ENCODE measurements at regions not wholly inside any gene's neighbourhood (a gene's known extent, or its start where the extent isn't known, plus 50 kb on each side); places are given as distances from the start of the nearest gene placed in this dataset.

DNA sequence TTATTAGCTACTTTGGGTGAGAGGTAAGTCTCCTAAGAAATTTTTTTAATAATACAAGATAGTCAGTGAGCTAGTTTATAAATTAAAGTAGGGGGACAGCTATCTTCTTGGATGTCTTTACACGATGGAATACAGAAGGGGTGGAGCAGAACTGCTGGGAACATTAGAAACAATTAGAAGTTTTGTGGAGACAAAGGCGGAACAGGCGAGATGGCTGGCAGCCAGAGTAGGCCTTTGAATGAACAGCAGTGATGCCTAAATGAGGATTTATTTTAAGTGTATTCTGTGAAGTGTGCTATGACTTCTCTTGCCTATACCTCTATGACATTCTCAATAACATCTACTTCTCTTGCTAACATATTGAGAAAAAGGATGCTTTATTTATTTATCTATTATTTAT is 1345.3 kb upstream of the SEL1L start:
- Mint-ChIP-seq H3K36me3 (ENCODE audit: insufficient read depth, unreplicated experiment) (no peaks in the 10 kb centered on the region), H3K27ac (ENCODE audit: low read depth, unreplicated experiment) (no peak overlapping the region)
- CTCF ChIA-PET = no interaction called here

GRCh38 chr14:82879949-82880535 is 1346.4 kb upstream of the SEL1L start:
- DNase-seq (ENCODE audit: unreplicated experiment) = no peak
- peaks cover 7% of the 10 kb centered on the region for H3K4me1 Mint-ChIP-seq (ENCODE audit: insufficient read depth, unreplicated experiment)
- H3K4me3 Mint-ChIP-seq (ENCODE audit: unreplicated experiment) = no peak overlapping the region
- no peaks in the 10 kb centered on the region for H3K36me3 Mint-ChIP-seq (ENCODE audit: insufficient read depth, unreplicated experiment)
- BruUV-seq (replicated peaks) = no TSS peak
- no peak overlapping the region for H3K27ac Mint-ChIP-seq (ENCODE audit: low read depth, unreplicated experiment)
- POLR2A ChIA-PET = interaction anchor here (0.6 to 1.7 kb wide), 2 partner anchors 23 to 486 kb away, joined by 3 to 5 read pairs; no protein-coding TSS in a partner anchor
- CTCF ChIA-PET = interaction anchor here (0.7 kb wide), 1 partner anchor 27 kb away, joined by 3 read pairs; no protein-coding TSS in a partner anchor
- peaks cover 7% of the 10 kb centered on the region for H3K9me3 Mint-ChIP-seq (ENCODE audit: unreplicated experiment)
- TF ChIP-seq, protein P1, sequence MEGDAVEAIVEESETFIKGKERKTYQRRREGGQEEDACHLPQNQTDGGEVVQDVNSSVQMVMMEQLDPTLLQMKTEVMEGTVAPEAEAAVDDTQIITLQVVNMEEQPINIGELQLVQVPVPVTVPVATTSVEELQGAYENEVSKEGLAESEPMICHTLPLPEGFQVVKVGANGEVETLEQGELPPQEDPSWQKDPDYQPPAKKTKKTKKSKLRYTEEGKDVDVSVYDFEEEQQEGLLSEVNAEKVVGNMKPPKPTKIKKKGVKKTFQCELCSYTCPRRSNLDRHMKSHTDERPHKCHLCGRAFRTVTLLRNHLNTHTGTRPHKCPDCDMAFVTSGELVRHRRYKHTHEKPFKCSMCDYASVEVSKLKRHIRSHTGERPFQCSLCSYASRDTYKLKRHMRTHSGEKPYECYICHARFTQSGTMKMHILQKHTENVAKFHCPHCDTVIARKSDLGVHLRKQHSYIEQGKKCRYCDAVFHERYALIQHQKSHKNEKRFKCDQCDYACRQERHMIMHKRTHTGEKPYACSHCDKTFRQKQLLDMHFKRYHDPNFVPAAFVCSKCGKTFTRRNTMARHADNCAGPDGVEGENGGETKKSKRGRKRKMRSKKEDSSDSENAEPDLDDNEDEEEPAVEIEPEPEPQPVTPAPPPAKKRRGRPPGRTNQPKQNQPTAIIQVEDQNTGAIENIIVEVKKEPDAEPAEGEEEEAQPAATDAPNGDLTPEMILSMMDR (IDR thresholded peaks at IDR 0.05; ENCODE audit: unreplicated experiment) = no peak
- intact Hi-C loops (cut with micrococcal nuclease) = no loop called here
- H3K27me3 Mint-ChIP-seq (ENCODE audit: insufficient read depth, unreplicated experiment) = no peaks in the 10 kb centered on the region

More for the DNA sequence above, 1345.3 kb upstream of the SEL1L start:
- Mint-ChIP-seq H3K4me3 (ENCODE audit: unreplicated experiment) (no peak overlapping the region), H3K4me1 (ENCODE audit: insufficient read depth, unreplicated experiment) (peaks cover 7% of the 10 kb centered on the region), H3K27me3 (ENCODE audit: insufficient read depth, unreplicated experiment) (no peaks in the 10 kb centered on the region), H3K9me3 (ENCODE audit: unreplicated experiment) (peaks cover 7% of the 10 kb centered on the region)
- POLR2A ChIA-PET = interaction anchor here (1.7 kb wide), 1 partner anchor 22 kb away, joined by 5 read pairs; no protein-coding TSS in a partner anchor
- TF ChIP-seq, protein P1 (IDR thresholded peaks at IDR 0.05; ENCODE audit: unreplicated experiment) = no peak
- intact Hi-C loops (cut with micrococcal nuclease) = no loop called here
- no peak for DNase-seq (ENCODE audit: unreplicated experiment)
- no TSS peak for BruUV-seq (replicated peaks)

GRCh38 chr14:82886670-82887069 is 1353.0 kb upstream of the SEL1L start:
- no peak overlapping the region for H3K27ac Mint-ChIP-seq (ENCODE audit: low read depth, unreplicated experiment)
- no peaks in the 10 kb centered on the region for H3K27me3 Mint-ChIP-seq (ENCODE audit: insufficient read depth, unreplicated experiment)
- DNase-seq (ENCODE audit: unreplicated experiment) = no peak
- intact Hi-C loops (cut with micrococcal nuclease) = no loop called here
- TF ChIP-seq, protein P1 (IDR thresholded peaks at IDR 0.05; ENCODE audit: unreplicated experiment) = no peak
- no peaks in the 10 kb centered on the region for H3K36me3 Mint-ChIP-seq (ENCODE audit: insufficient read depth, unreplicated experiment)
- no TSS peak for BruUV-seq (replicated peaks)
- no peak overlapping the region for H3K4me3 Mint-ChIP-seq (ENCODE audit: unreplicated experiment)
- POLR2A ChIA-PET = interaction anchor here (0.6 kb wide), 1 partner anchor 1147 kb away, joined by 3 read pairs; no protein-coding TSS in a partner anchor
- peaks cover 15% of the 10 kb centered on the region for H3K9me3 Mint-ChIP-seq (ENCODE audit: unreplicated experiment)
- no peaks in the 10 kb centered on the region for H3K4me1 Mint-ChIP-seq (ENCODE audit: insufficient read depth, unreplicated experiment)
- CTCF ChIA-PET = no interaction called here

GRCh38 chr14:82889701-82890100 is 1356.0 kb upstream of the SEL1L start:
- Mint-ChIP-seq H3K4me1 (ENCODE audit: insufficient read depth, unreplicated experiment) (no peaks in the 10 kb centered on the region), H3K27me3 (ENCODE audit: insufficient read depth, unreplicated experiment) (no peaks in the 10 kb centered on the region), H3K4me3 (ENCODE audit: unreplicated experiment) (no peak overlapping the region), H3K36me3 (ENCODE audit: insufficient read depth, unreplicated experiment) (no peaks in the 10 kb centered on the region), H3K27ac (ENCODE audit: low read depth, unreplicated experiment) (no peak overlapping the region), H3K9me3 (ENCODE audit: unreplicated experiment) (peaks cover 16% of the 10 kb centered on the region)
- no peak for DNase-seq (ENCODE audit: unreplicated experiment)
- ChIA-PET POLR2A (no interaction called here), CTCF (no interaction called here)
- BruUV-seq (replicated peaks) = no TSS peak
- intact Hi-C loops (cut with micrococcal nuclease) = no loop called here
- TF ChIP-seq, protein P1 (IDR thresholded peaks at IDR 0.05; ENCODE audit: unreplicated experiment) = no peak
